ENCODE measurements at regions not wholly inside any gene's neighbourhood (a gene's known extent, or its start where the extent isn't known, plus 50 kb on each side); places are given as distances from the start of the nearest gene placed in this dataset.

DNA sequence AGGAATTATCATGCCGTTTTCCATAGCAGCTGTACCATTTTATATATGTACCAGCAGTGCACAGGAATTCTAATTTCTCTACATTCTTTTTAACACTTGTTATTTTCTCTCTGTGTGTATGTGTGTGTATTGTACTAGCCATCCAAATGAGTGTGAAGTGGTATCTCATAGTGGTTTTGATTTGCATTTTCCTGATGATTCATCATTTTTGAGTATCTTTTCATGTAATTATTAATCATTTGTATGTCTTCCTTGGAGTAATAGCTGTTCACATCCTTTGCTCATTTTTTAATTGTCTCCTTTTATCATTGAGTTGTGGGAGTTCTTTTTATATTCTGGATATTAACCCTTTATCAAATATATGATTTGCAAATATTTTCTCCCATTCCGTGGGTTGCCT, 95.6 kb upstream of the MANSC4 start:
- Histone ChIP-seq H3F3A (ENCODE audit: low read length, unreplicated experiment) (no peaks in the 10 kb centered on the region), H3K9ac (ENCODE audit: low read length) (no peak overlapping the region), H3K27me3 (ENCODE audit: low read length) (no peaks in the 10 kb centered on the region), H3K9me3 (ENCODE audit: low read length) (no peaks in the 10 kb centered on the region), H3K9me2 (replicated peaks; ENCODE audit: low read length) (no peaks in the 10 kb centered on the region), H3K36me3 (ENCODE audit: low read depth, low read length) (no peaks in the 10 kb centered on the region), H3K4me3 (ENCODE audit: low read length) (no peak overlapping the region), H2AFZ (ENCODE audit: low read length) (no peak overlapping the region), H3K79me2 (ENCODE audit: low read length) (no peaks in the 10 kb centered on the region), H3K4me2 (ENCODE audit: low read length) (no peak overlapping the region), H4K20me1 (ENCODE audit: low read length) (no peaks in the 10 kb centered on the region), H3K27ac (ENCODE audit: low read length) (no peak overlapping the region), H3K4me1 (ENCODE audit: insufficient read depth, low read length) (no peaks in the 10 kb centered on the region)
- ATAC-seq: no peak
- intact Hi-C loops (cut with micrococcal nuclease): no loop called here
- DNase-seq: no peak
- ChIA-PET CTCF (no interaction called here), POLR2A (ENCODE audit: unreplicated experiment) (no interaction called here)
- BruUV-seq (replicated peaks): no TSS peak
- TF ChIP-seq EZH2phosphoT487 (IDR thresholded peaks at IDR 0.05; ENCODE audit: borderline replicate concordance, low read length) (no peak), EZH2 (IDR thresholded peaks at IDR 0.05; ENCODE audit: low read length, unreplicated experiment) (no peak)
- TF ChIP-seq, protein P1, sequence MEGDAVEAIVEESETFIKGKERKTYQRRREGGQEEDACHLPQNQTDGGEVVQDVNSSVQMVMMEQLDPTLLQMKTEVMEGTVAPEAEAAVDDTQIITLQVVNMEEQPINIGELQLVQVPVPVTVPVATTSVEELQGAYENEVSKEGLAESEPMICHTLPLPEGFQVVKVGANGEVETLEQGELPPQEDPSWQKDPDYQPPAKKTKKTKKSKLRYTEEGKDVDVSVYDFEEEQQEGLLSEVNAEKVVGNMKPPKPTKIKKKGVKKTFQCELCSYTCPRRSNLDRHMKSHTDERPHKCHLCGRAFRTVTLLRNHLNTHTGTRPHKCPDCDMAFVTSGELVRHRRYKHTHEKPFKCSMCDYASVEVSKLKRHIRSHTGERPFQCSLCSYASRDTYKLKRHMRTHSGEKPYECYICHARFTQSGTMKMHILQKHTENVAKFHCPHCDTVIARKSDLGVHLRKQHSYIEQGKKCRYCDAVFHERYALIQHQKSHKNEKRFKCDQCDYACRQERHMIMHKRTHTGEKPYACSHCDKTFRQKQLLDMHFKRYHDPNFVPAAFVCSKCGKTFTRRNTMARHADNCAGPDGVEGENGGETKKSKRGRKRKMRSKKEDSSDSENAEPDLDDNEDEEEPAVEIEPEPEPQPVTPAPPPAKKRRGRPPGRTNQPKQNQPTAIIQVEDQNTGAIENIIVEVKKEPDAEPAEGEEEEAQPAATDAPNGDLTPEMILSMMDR (conservative IDR thresholded peaks at IDR 0.05; ENCODE audit: low read depth, low read length): no peak

DNA sequence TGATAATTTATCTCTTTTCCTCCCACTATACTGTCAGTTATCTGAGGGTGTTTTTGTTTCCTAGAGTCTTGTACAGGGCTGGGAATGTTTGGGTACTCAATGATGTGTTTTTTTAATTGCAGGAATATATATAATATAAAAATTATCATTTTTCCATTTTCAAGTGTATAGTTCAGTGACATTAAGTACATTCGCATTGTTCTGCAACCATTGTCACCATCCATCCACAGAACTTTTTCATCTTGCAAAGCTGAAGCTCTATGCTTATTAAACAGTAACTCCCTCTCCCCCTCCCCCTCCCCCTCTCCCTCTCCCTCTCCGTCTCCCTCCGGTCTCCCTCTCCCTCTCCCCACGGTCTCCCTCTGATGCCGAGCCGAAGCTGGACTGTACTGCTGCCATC, 93.0 kb upstream of the MANSC4 start:
- BruUV-seq (replicated peaks): no TSS peak
- DNase-seq: no peak

DNA sequence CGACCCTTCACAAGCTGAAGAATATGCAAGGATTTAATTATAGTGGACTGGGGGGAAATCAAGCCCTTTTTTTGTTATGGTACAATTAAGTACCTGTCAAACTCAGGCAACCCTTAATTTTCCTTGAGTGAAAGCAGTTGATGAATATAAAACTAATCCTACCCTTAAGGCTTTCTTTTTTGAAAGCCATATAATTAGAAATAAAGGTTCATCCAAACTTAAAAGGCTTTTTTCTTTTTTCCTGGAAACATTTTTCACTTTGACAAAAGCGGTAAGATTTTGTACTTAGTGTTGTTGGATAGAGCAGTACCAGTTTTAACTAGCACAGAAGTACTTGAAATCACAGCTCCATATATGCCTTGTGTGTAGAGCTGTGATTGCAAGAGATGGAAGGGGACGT, 91.9 kb upstream of the MANSC4 start:
- Histone ChIP-seq H3K9ac (ENCODE audit: low read length) (no peak overlapping the region), H3K27ac (ENCODE audit: low read length) (no peak overlapping the region), H3K4me3 (ENCODE audit: low read length) (no peak overlapping the region), H4K20me1 (ENCODE audit: low read length) (no peaks in the 10 kb centered on the region), H3K4me2 (ENCODE audit: low read length) (no peak overlapping the region), H3K9me3 (ENCODE audit: low read length) (no peaks in the 10 kb centered on the region), H3K27me3 (ENCODE audit: low read length) (no peaks in the 10 kb centered on the region), H3K36me3 (ENCODE audit: low read depth, low read length) (no peaks in the 10 kb centered on the region), H3K79me2 (ENCODE audit: low read length) (no peaks in the 10 kb centered on the region), H2AFZ (ENCODE audit: low read length) (no peak overlapping the region), H3K4me1 (ENCODE audit: insufficient read depth, low read length) (no peaks in the 10 kb centered on the region), H3F3A (ENCODE audit: low read length, unreplicated experiment) (no peaks in the 10 kb centered on the region), H3K9me2 (replicated peaks; ENCODE audit: low read length) (no peaks in the 10 kb centered on the region)
- no peak for TF ChIP-seq EZH2 (IDR thresholded peaks at IDR 0.05; ENCODE audit: low read length, unreplicated experiment)
- TF ChIP-seq EZH2phosphoT487 (IDR thresholded peaks at IDR 0.05; ENCODE audit: borderline replicate concordance, low read length): no peak
- TF ChIP-seq, protein P1 (conservative IDR thresholded peaks at IDR 0.05; ENCODE audit: low read depth, low read length): no peak
- BruUV-seq (replicated peaks): no TSS peak
- ATAC-seq (no peak), DNase-seq (no peak)
- POLR2A ChIA-PET (ENCODE audit: unreplicated experiment): no interaction called here
- CTCF ChIA-PET: no interaction called here
- intact Hi-C loops (cut with micrococcal nuclease): no loop called here

More for the DNA sequence above, 93.0 kb upstream of the MANSC4 start:
- no peak for ATAC-seq
- CTCF ChIA-PET: no interaction called here
- H3K27ac ChIP-seq (ENCODE audit: low read length): no peak overlapping the region
- no peaks in the 10 kb centered on the region for H3K36me3 ChIP-seq (ENCODE audit: low read depth, low read length)
- H3K4me1 ChIP-seq (ENCODE audit: insufficient read depth, low read length): no peaks in the 10 kb centered on the region
- intact Hi-C loops (cut with micrococcal nuclease): no loop called here
- no peaks in the 10 kb centered on the region for H3F3A ChIP-seq (ENCODE audit: low read length, unreplicated experiment)
- no peaks in the 10 kb centered on the region for H3K9me2 ChIP-seq (replicated peaks; ENCODE audit: low read length)
- H2AFZ ChIP-seq (ENCODE audit: low read length): no peak overlapping the region
- TF ChIP-seq, protein P1 (conservative IDR thresholded peaks at IDR 0.05; ENCODE audit: low read depth, low read length): no peak
- TF ChIP-seq EZH2 (IDR thresholded peaks at IDR 0.05; ENCODE audit: low read length, unreplicated experiment) (no peak), EZH2phosphoT487 (IDR thresholded peaks at IDR 0.05; ENCODE audit: borderline replicate concordance, low read length) (no peak)
- H3K9me3 ChIP-seq (ENCODE audit: low read length): no peaks in the 10 kb centered on the region
- no peak overlapping the region for H3K4me2 ChIP-seq (ENCODE audit: low read length)
- no peak overlapping the region for H3K9ac ChIP-seq (ENCODE audit: low read length)
- no peaks in the 10 kb centered on the region for H4K20me1 ChIP-seq (ENCODE audit: low read length)
- H3K79me2 ChIP-seq (ENCODE audit: low read length): no peaks in the 10 kb centered on the region
- no peaks in the 10 kb centered on the region for H3K27me3 ChIP-seq (ENCODE audit: low read length)
- no peak overlapping the region for H3K4me3 ChIP-seq (ENCODE audit: low read length)
- POLR2A ChIA-PET (ENCODE audit: unreplicated experiment): no interaction called here
